Suprapubic skin (tissue), 4 donors: ENCODE measurements at regions not wholly inside any gene's neighbourhood (a gene's known extent, or its start where the extent isn't known, plus 50 kb on each side); places are given as distances from the start of the nearest gene placed in this dataset.

Experiments used
- CTCF ChIP-seq, 2 donors: fragments of 200-600 bp in 1 of 2; fragments of 450-650 bp in 1 of 2; sonication (generic) in 1 of 2; IDR thresholded peaks; one replicate each; pipeline ENCODE4 v1.5.1; 2016 to 2019; ENCODE audit warnings: antibody characterized with exemption in 2 of 2, mild to moderate bottlenecking in 1 of 2, moderate library complexity in 1 of 2
- POLR2A ChIP-seq, 2 donors: fragments of 450-650 bp; IDR thresholded peaks; one replicate each; pipeline ENCODE4 v1.6.1; 2017; ENCODE audit warnings: antibody characterized with exemption in 2 of 2, mild to moderate bottlenecking in 2 of 2, moderate library complexity in 2 of 2
- POLR2AphosphoS5 ChIP-seq, 3 donors: sonication (generic); formaldehyde crosslinking; IDR thresholded peaks; one replicate each; pipeline ENCODE4 v1.6.1; 2017; ENCODE audit warnings: antibody characterized with exemption in 3 of 3

GRCh38 chr5:103366918-103367549 is 108.5 kb downstream of the MACIR start:
- no peak for TF ChIP-seq CTCF (IDR thresholded peaks at IDR 0.05)
- TF ChIP-seq POLR2A (IDR thresholded peaks at IDR 0.05), result no peak
- no peak for TF ChIP-seq POLR2AphosphoS5 (IDR thresholded peaks at IDR 0.05)
